Skin of body (tissue), 1 donor: ENCODE measurements at regions not wholly inside any gene's neighbourhood (a gene's known extent, or its start where the extent isn't known, plus 50 kb on each side); places are given as distances from the start of the nearest gene placed in this dataset.
A peak's percentile ranks its signal among the peaks of the same experiment; 100 is the strongest.

Experiments
- DNase-seq: peaks from one replicate; lab custom pipeline; 2025; lab: John Stamatoyannopoulos, UW

- DNase-seq, result no peak
These were observed 93.4 kb downstream of the ABHD5 start for GRCh38 chr3:43783987-43784639.

GRCh38 chr3:43784640-43785011 lies 93.9 kb downstream of the ABHD5 start:
- DNase-seq, result no peak

- DNase-seq, result peak; percentile 3
These were observed 94.8 kb downstream of the ABHD5 start for GRCh38 chr3:43785551-43785950.

GRCh38 chr3:43786102-43786501 lies 95.4 kb downstream of the ABHD5 start:
- no peak for DNase-seq

- DNase-seq, result no peak
These were observed 96.0 kb downstream of the ABHD5 start for GRCh38 chr3:43786526-43787305.

- DNase-seq, result no peak
These were observed 96.6 kb downstream of the ABHD5 start for GRCh38 chr3:43787330-43787729.

- no peak for DNase-seq
These were observed 98.3 kb downstream of the ABHD5 start for GRCh38 chr3:43789028-43789427.

- DNase-seq, result no peak
These were observed 99.3 kb downstream of the ABHD5 start for GRCh38 chr3:43790060-43790459.

- DNase-seq, result no peak
These were observed 99.7 kb downstream of the ABHD5 start for GRCh38 chr3:43790476-43790875.

GRCh38 chr3:43791246-43791645 lies 100.5 kb downstream of the ABHD5 start:
- DNase-seq, result no peak

GRCh38 chr3:43792904-43793303 lies 102.2 kb downstream of the ABHD5 start:
- DNase-seq, result no peak

- DNase-seq, result no peak
These were observed 103.1 kb downstream of the ABHD5 start for GRCh38 chr3:43793648-43794372.

- no peak for DNase-seq
These were observed 104.0 kb downstream of the ABHD5 start for GRCh38 chr3:43794776-43795175.

- no peak for DNase-seq
These were observed 104.8 kb downstream of the ABHD5 start for GRCh38 chr3:43795491-43795890.

- no peak for DNase-seq
These were observed 105.4 kb downstream of the ABHD5 start for GRCh38 chr3:43796041-43796596.

GRCh38 chr3:43797794-43798193 lies 107.1 kb downstream of the ABHD5 start:
- DNase-seq, result no peak

GRCh38 chr3:43810797-43811196 lies 120.1 kb downstream of the ABHD5 start:
- no peak for DNase-seq

- DNase-seq, result no peak
These were observed 123.7 kb downstream of the ABHD5 start for GRCh38 chr3:43814461-43814860.

GRCh38 chr3:43816372-43816771 lies 125.6 kb downstream of the ABHD5 start:
- DNase-seq, result no peak

- no peak for DNase-seq
These were observed 126.3 kb downstream of the ABHD5 start for GRCh38 chr3:43817064-43817463.

- DNase-seq, result no peak
These were observed 127.1 kb downstream of the ABHD5 start for GRCh38 chr3:43817825-43818224.

GRCh38 chr3:43818229-43818628 lies 127.5 kb downstream of the ABHD5 start:
- no peak for DNase-seq
